SK-N-SH treated with all-trans-retinoic acid at 6 μM for 48 hours (cell line): ENCODE measurements at regions not wholly inside any gene's neighbourhood (a gene's known extent, or its start where the extent isn't known, plus 50 kb on each side); places are given as distances from the start of the nearest gene placed in this dataset.

Experiments used
- ATAC-seq: fragments of 200-7000 bp; cut with Tn5 transposase; 3 replicates; pipeline ENCODE4 v1.9.1; 2020; ENCODE audit warnings: mild to moderate bottlenecking, moderate library complexity
- ARNTL ChIP-seq: fragments of 450-650 bp; formaldehyde crosslinking; IDR thresholded peaks from 2 replicates; pipeline ENCODE4 v1.5.0; 2020; ENCODE audit warnings: low read depth, mild to moderate bottlenecking, moderate library complexity, borderline replicate concordance
- BACH2 ChIP-seq: fragments of 250-450 bp; sonication (Bioruptor Pico); IDR thresholded peaks from 2 replicates; pipeline ENCODE4 v1.9.0; 2021; ENCODE audit warnings: mild to moderate bottlenecking, borderline replicate concordance
- CSDC2 ChIP-seq: fragments of 250-450 bp; sonication (Bioruptor Pico); IDR thresholded peaks from 2 replicates; pipeline ENCODE4 v1.5.0; 2020; ENCODE audit warnings: mild to moderate bottlenecking, moderate library complexity
- CSRNP3 ChIP-seq: fragments of 250-450 bp; sonication (Bioruptor Pico); IDR thresholded peaks from 2 replicates; pipeline ENCODE4 v1.5.1; 2021; ENCODE audit warnings: mild to moderate bottlenecking, moderate library complexity
- ESRRG ChIP-seq: fragments of 250-450 bp; sonication (Bioruptor Pico); IDR thresholded peaks from 2 replicates; pipeline ENCODE4 v1.6.1; 2021; ENCODE audit warnings: mild to moderate bottlenecking
- ISL1 ChIP-seq: fragments of 250-450 bp; sonication (Bioruptor Pico); IDR thresholded peaks from 2 replicates; pipeline ENCODE4 v2.1.2; 2022; ENCODE audit warnings: mild to moderate bottlenecking, moderate library complexity
- OSR1 ChIP-seq: fragments of 250-450 bp; sonication (Bioruptor Pico); IDR thresholded peaks from 2 replicates; pipeline ENCODE4 v1.8.0; 2022; ENCODE audit warnings: moderate library complexity, mild to moderate bottlenecking, inconsistent platforms
- POU6F1 ChIP-seq: fragments of 250-450 bp; sonication (Bioruptor Pico); IDR thresholded peaks from 2 replicates; pipeline ENCODE4 v1.8.0; 2021; ENCODE audit warnings: low read depth, mild to moderate bottlenecking, moderate library complexity, borderline replicate concordance
- PPARA ChIP-seq: fragments of 250-450 bp; sonication (Bioruptor Pico); IDR thresholded peaks from 2 replicates; pipeline ENCODE4 v1.5.0; 2020; ENCODE audit warnings: mild to moderate bottlenecking, borderline replicate concordance
- RARB ChIP-seq: fragments of 250-450 bp; sonication (Bioruptor Pico); IDR thresholded peaks from 2 replicates; pipeline ENCODE4 v1.8.0; 2021; ENCODE audit warnings: mild to moderate bottlenecking, moderate library complexity
- SNAI2 ChIP-seq: fragments of 250-450 bp; sonication (Bioruptor Pico); IDR thresholded peaks from 2 replicates; pipeline ENCODE4 v1.5.0; 2020; ENCODE audit warnings: mild to moderate bottlenecking, moderate library complexity
- TCF4 ChIP-seq: fragments of 250-450 bp; sonication (Bioruptor Pico); IDR thresholded peaks from 2 replicates; pipeline ENCODE4 v1.8.0; 2021; ENCODE audit warnings: mild to moderate bottlenecking, moderate library complexity, borderline replicate concordance
- TOX ChIP-seq: fragments of 250-450 bp; sonication (Bioruptor Pico); IDR thresholded peaks from 2 replicates; pipeline ENCODE4 v1.8.0; 2021; ENCODE audit warnings: mild to moderate bottlenecking, moderate library complexity, borderline replicate concordance
- ZC3H10 ChIP-seq: fragments of 250-450 bp; sonication (Bioruptor Pico); IDR thresholded peaks from 2 replicates; pipeline ENCODE4 v1.5.1; 2021; ENCODE audit warnings: mild to moderate bottlenecking, moderate library complexity
- ZFP3 ChIP-seq: fragments of 250-450 bp; sonication (Bioruptor Pico); IDR thresholded peaks from 2 replicates; pipeline ENCODE4 v1.5.0; 2020; ENCODE audit warnings: mild to moderate bottlenecking, moderate library complexity
- ZFP30 ChIP-seq: fragments of 450-650 bp; formaldehyde crosslinking; IDR thresholded peaks from 2 replicates; pipeline ENCODE4 v1.5.0; 2022; ENCODE audit warnings: mild to moderate bottlenecking, moderate library complexity
- ZNF565 ChIP-seq: fragments of 450-650 bp; formaldehyde crosslinking; conservative IDR thresholded peaks from 2 replicates; pipeline ENCODE4 v1.5.0; 2020; ENCODE audit warnings: low read depth, mild to moderate bottlenecking, moderate library complexity
- ZNF70 ChIP-seq: fragments of 450-650 bp; formaldehyde crosslinking; IDR thresholded peaks from 2 replicates; pipeline ENCODE4 v1.5.0; 2020; ENCODE audit warnings: mild to moderate bottlenecking, moderate library complexity
- ZNF8 ChIP-seq: fragments of 450-650 bp; formaldehyde crosslinking; IDR thresholded peaks from 2 replicates; pipeline ENCODE4 v1.5.0; 2020; ENCODE audit warnings: mild to moderate bottlenecking, moderate library complexity
- TF ChIP-seq, protein P1 (sequence below): fragments of 250-450 bp; sonication (Bioruptor Pico); IDR thresholded peaks from 2 replicates; pipeline ENCODE4 v1.8.0; 2020; ENCODE audit warnings: mild to moderate bottlenecking, moderate library complexity, borderline replicate concordance
- TF ChIP-seq, protein P2 (sequence below): fragments of 250-450 bp; sonication (Bioruptor Pico); IDR thresholded peaks from 2 replicates; pipeline ENCODE4 v1.5.0; 2020; ENCODE audit warnings: mild to moderate bottlenecking, moderate library complexity

DNA sequence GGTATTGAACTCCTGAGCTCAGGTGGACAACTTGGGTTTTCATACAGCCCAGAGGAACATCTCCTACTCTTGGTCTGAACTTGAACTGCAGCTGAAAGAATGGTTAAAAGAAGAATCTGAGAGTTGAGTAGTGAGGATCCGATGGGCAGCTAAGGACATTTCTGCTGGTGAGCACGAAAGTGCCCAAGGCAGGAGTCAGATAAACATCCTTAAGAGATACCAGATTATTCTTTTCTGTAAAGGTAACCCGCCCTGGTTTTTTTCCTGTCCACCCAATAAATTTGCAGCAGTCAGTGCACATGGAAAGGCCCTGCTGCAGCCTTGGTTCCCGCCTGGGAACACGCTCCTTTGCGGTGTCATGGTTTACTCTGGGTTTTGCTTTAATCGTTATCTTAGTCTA is 78.4 kb upstream of the ARHGEF7 start:
- no peak for ATAC-seq

GRCh38 chr13:111035861-111036260 is 79.2 kb upstream of the ARHGEF7 start:
- no peak for TF ChIP-seq TCF4 (CRISPR knock-in tag)
- TF ChIP-seq ZC3H10 (CRISPR knock-in tag) = no peak
- no peak for TF ChIP-seq TOX (CRISPR knock-in tag)
- TF ChIP-seq SNAI2 = no peak
- no peak for TF ChIP-seq CSDC2 (CRISPR knock-in tag)
- no peak for TF ChIP-seq BACH2 (CRISPR knock-in tag)
- ATAC-seq = no peak

More for the DNA sequence above, 78.4 kb upstream of the ARHGEF7 start:
- TF ChIP-seq, protein P1, sequence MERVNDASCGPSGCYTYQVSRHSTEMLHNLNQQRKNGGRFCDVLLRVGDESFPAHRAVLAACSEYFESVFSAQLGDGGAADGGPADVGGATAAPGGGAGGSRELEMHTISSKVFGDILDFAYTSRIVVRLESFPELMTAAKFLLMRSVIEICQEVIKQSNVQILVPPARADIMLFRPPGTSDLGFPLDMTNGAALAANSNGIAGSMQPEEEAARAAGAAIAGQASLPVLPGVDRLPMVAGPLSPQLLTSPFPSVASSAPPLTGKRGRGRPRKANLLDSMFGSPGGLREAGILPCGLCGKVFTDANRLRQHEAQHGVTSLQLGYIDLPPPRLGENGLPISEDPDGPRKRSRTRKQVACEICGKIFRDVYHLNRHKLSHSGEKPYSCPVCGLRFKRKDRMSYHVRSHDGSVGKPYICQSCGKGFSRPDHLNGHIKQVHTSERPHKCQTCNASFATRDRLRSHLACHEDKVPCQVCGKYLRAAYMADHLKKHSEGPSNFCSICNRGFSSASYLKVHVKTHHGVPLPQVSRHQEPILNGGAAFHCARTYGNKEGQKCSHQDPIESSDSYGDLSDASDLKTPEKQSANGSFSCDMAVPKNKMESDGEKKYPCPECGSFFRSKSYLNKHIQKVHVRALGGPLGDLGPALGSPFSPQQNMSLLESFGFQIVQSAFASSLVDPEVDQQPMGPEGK (CRISPR knock-in tag) = no peak

- no peak for TF ChIP-seq ZNF565 (CRISPR knock-in tag)
- TF ChIP-seq ZNF70 (CRISPR knock-in tag) = no peak
- TF ChIP-seq TOX (CRISPR knock-in tag) = no peak
- no peak for TF ChIP-seq OSR1 (CRISPR knock-in tag)
- no peak for TF ChIP-seq ZNF8 (CRISPR knock-in tag)
- TF ChIP-seq TCF4 (CRISPR knock-in tag) = no peak
- no peak for TF ChIP-seq BACH2 (CRISPR knock-in tag)
- TF ChIP-seq ZFP30 (CRISPR knock-in tag) = no peak
- no peak for TF ChIP-seq ARNTL
- no peak for TF ChIP-seq ZC3H10 (CRISPR knock-in tag)
- no peak for TF ChIP-seq POU6F1 (CRISPR knock-in tag)
- TF ChIP-seq CSRNP3 = no peak
- TF ChIP-seq CSDC2 (CRISPR knock-in tag) = no peak
- TF ChIP-seq, protein P1 (CRISPR knock-in tag) = no peak
- TF ChIP-seq ESRRG (CRISPR knock-in tag) = no peak
- TF ChIP-seq ZFP3 = no peak
- TF ChIP-seq, protein P2, sequence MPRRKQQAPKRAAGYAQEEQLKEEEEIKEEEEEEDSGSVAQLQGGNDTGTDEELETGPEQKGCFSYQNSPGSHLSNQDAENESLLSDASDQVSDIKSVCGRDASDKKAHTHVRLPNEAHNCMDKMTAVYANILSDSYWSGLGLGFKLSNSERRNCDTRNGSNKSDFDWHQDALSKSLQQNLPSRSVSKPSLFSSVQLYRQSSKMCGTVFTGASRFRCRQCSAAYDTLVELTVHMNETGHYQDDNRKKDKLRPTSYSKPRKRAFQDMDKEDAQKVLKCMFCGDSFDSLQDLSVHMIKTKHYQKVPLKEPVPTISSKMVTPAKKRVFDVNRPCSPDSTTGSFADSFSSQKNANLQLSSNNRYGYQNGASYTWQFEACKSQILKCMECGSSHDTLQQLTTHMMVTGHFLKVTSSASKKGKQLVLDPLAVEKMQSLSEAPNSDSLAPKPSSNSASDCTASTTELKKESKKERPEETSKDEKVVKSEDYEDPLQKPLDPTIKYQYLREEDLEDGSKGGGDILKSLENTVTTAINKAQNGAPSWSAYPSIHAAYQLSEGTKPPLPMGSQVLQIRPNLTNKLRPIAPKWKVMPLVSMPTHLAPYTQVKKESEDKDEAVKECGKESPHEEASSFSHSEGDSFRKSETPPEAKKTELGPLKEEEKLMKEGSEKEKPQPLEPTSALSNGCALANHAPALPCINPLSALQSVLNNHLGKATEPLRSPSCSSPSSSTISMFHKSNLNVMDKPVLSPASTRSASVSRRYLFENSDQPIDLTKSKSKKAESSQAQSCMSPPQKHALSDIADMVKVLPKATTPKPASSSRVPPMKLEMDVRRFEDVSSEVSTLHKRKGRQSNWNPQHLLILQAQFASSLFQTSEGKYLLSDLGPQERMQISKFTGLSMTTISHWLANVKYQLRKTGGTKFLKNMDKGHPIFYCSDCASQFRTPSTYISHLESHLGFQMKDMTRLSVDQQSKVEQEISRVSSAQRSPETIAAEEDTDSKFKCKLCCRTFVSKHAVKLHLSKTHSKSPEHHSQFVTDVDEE (CRISPR knock-in tag) = no peak
- no peak for TF ChIP-seq ISL1 (CRISPR knock-in tag)
- no peak for TF ChIP-seq PPARA (CRISPR knock-in tag)
- TF ChIP-seq RARB (CRISPR knock-in tag) = no peak
- no peak for ATAC-seq
Observed at GRCh38 chr13:111034811-111035210, 80.3 kb upstream of the ARHGEF7 start.
